Right cardiac atrium (tissue), 5 donors: ENCODE measurements at regions not wholly inside any gene's neighbourhood (a gene's known extent, or its start where the extent isn't known, plus 50 kb on each side); places are given as distances from the start of the nearest gene placed in this dataset.
A peak's percentile ranks its signal among the peaks of the same experiment; 100 is the strongest.
"Not testable (repeated sequence)": the region's sequence is repeated elsewhere in the genome, so short reads cannot be mapped to it uniquely, and the experiment has no call there.

Source experiments
- ATAC-seq, 2 donors: fragments of 200-7000 bp; cut with Tn5 transposase; one replicate each; pipeline versions ENCODE4 v1.8.0 to v1.9.1; 2020; ENCODE audit warnings: moderate library complexity in 2 of 2, mild to moderate bottlenecking in 1 of 2
- DNase-seq, 3 donors: peaks; one replicate each; pipeline ENCODE4 v3.0.0-alpha.2; 2020
- H3K27ac ChIP-seq: one replicate; pipeline ENCODE4 v1.5.1; 2013; ENCODE audit warnings: mild to moderate bottlenecking, low read length, control low read depth, moderate library complexity
- H3K27me3 ChIP-seq: one replicate; pipeline ENCODE4 v1.6.1; 2013; ENCODE audit not compliant: control insufficient read depth, insufficient read depth
- H3K4me1 ChIP-seq: one replicate; pipeline ENCODE4 v1.6.1; 2013; ENCODE audit warnings: low read length; ENCODE audit not compliant: control insufficient read depth, insufficient read depth
- H3K4me3 ChIP-seq: one replicate; pipeline ENCODE4 v1.5.1; 2013; ENCODE audit warnings: low read length, control low read depth
- H3K9me3 ChIP-seq: one replicate; pipeline ENCODE4 v1.6.1; 2013; ENCODE audit warnings: low read length; ENCODE audit not compliant: control insufficient read depth
- WGBS: extraction: QIAGEN DNeasy Blood & Tissue Kit; methylation state at CpG from one replicate; pipeline ENCODE4 v1.1.7; 2013; 5-methylcytosine and 5-hydroxymethylcytosine counted together
- intact Hi-C, 4 donors: fragments of 100-400 bp; cut with DNase I; formaldehyde crosslinking; loops; one replicate each; pipeline versions ENCODE4 v1.11.0 to v1.14.0; 2022 to 2023
- donor health status: healthy with polysubstance abuse.
- donor health status: DM: no; HTN: yes; CAD: no.
- donor health status: DM: no; HTN: no; CAD: no.
- donor health status: DM: no; HTN: yes; CAD: no; lungs with severe emphysema.
- donor health status: DM: yes; HTN: yes; CAD: no.

- Histone ChIP-seq H3K27me3 (no peaks in the 10 kb centered on the region), H3K9me3 (no peaks in the 10 kb centered on the region), H3K4me1 (no peaks in the 10 kb centered on the region), H3K4me3 (no peak overlapping the region), H3K27ac (no peak overlapping the region)
- WGBS: 60% methylated on average over 5 of the region's 5 CpGs
- DNase-seq (no peak), ATAC-seq (no peak)
- intact Hi-C loops: no loop called here
Observed at GRCh38 chr7:159207393-159207792, 62.7 kb upstream of the VIPR2 start.

GRCh38 chr7:159205833-159206232 is 61.2 kb upstream of the VIPR2 start:
- WGBS: 77% methylated on average over 5 of the region's 5 CpGs
- Histone ChIP-seq H3K27me3 (no peaks in the 10 kb centered on the region), H3K9me3 (no peaks in the 10 kb centered on the region), H3K4me1 (no peaks in the 10 kb centered on the region), H3K4me3 (no peak overlapping the region), H3K27ac (no peak overlapping the region)
- ATAC-seq: no peak
- DNase-seq: peak in 1 of 3 donors; percentile 15
- intact Hi-C loops: no loop called here

GRCh38 chr7:159204664-159205063 is 60.0 kb upstream of the VIPR2 start:
- ATAC-seq (no peak), DNase-seq (no peak)
- H3K27me3 ChIP-seq: no peaks in the 10 kb centered on the region
- H3K4me1 ChIP-seq: no peaks in the 10 kb centered on the region
- no peaks in the 10 kb centered on the region for H3K9me3 ChIP-seq
- intact Hi-C loops: no loop called here
- H3K27ac ChIP-seq: no peak overlapping the region
- 88% methylated on average over 10 of the region's 10 CpGs for WGBS
- H3K4me3 ChIP-seq: no peak overlapping the region

GRCh38 chr7:159203253-159203652 is 58.6 kb upstream of the VIPR2 start:
- ATAC-seq, H3K27ac ChIP-seq, intact Hi-C loops, H3K4me1 ChIP-seq, H3K27me3 ChIP-seq, H3K4me3 ChIP-seq, H3K9me3 ChIP-seq: not testable (repeated sequence)
- WGBS: 92% methylated on average over 9 of the region's 9 CpGs
- peak in 1 of 3 donors; percentile 36 for DNase-seq

GRCh38 chr7:159201722-159202330 is 57.2 kb upstream of the VIPR2 start:
- no peak overlapping the region for H3K4me3 ChIP-seq
- DNase-seq (peak in 1 of 3 donors; percentile 18), ATAC-seq (no peak)
- H3K27me3 ChIP-seq: no peaks in the 10 kb centered on the region
- no peaks in the 10 kb centered on the region for H3K4me1 ChIP-seq
- 91% methylated on average over 16 of the region's 16 CpGs for WGBS
- H3K27ac ChIP-seq: no peak overlapping the region
- H3K9me3 ChIP-seq: no peaks in the 10 kb centered on the region
- intact Hi-C loops: no loop called here

GRCh38 chr7:159200421-159200820 is 55.8 kb upstream of the VIPR2 start:
- DNase-seq: peak in 1 of 3 donors; percentile 23
- WGBS: 80% methylated on average over 14 of the region's 14 CpGs
- H3K4me3 ChIP-seq: no peak overlapping the region
- H3K27ac ChIP-seq: no peak overlapping the region
- no peak for ATAC-seq
- no peaks in the 10 kb centered on the region for H3K4me1 ChIP-seq
- no peaks in the 10 kb centered on the region for H3K27me3 ChIP-seq
- no peaks in the 10 kb centered on the region for H3K9me3 ChIP-seq
- intact Hi-C loops: no loop called here

- intact Hi-C loops: no loop called here
- no peak for ATAC-seq
- peak in 2 of 3 donors; percentile 15 to 36 for DNase-seq
- H3K27ac ChIP-seq: no peak overlapping the region
- H3K9me3 ChIP-seq: no peaks in the 10 kb centered on the region
- H3K4me3 ChIP-seq: no peak overlapping the region
- WGBS: 90% methylated on average over 15 of the region's 15 CpGs
- H3K4me1 ChIP-seq: no peaks in the 10 kb centered on the region
- H3K27me3 ChIP-seq: no peaks in the 10 kb centered on the region
Observed at GRCh38 chr7:159198016-159198724, 53.5 kb upstream of the VIPR2 start.

GRCh38 chr7:159197066-159197975 is 52.7 kb upstream of the VIPR2 start:
- intact Hi-C loops: no loop called here
- Histone ChIP-seq H3K27me3 (no peaks in the 10 kb centered on the region), H3K27ac (no peak overlapping the region), H3K9me3 (no peaks in the 10 kb centered on the region), H3K4me1 (no peaks in the 10 kb centered on the region), H3K4me3 (no peak overlapping the region)
- 31% methylated on average over 20 of the region's 20 CpGs for WGBS
- ATAC-seq (peak; percentile 66 to 89), DNase-seq (peak in 2 of 3 donors; percentile 48 to 63)

- Histone ChIP-seq H3K27ac (no peak overlapping the region), H3K27me3 (no peaks in the 10 kb centered on the region), H3K9me3 (no peaks in the 10 kb centered on the region), H3K4me3 (no peak overlapping the region), H3K4me1 (no peaks in the 10 kb centered on the region)
- intact Hi-C loops: no loop called here
- ATAC-seq (no peak), DNase-seq (peak in 2 of 3 donors; percentile 26 to 47)
- WGBS: 92% methylated on average over 8 of the region's 8 CpGs
Observed at GRCh38 chr7:159196584-159196983, 51.9 kb upstream of the VIPR2 start.

- no peak for ATAC-seq
Observed at GRCh38 chr7:159195946-159196345, 51.3 kb upstream of the VIPR2 start.

More at GRCh38 chr7:159195946-159196345, 51.3 kb upstream of the VIPR2 start:
- intact Hi-C loops: no loop called here
- 39% methylated on average over 5 of the region's 5 CpGs for WGBS
- Histone ChIP-seq H3K9me3 (no peaks in the 10 kb centered on the region), H3K27ac (no peak overlapping the region), H3K4me3 (no peak overlapping the region), H3K27me3 (no peaks in the 10 kb centered on the region), H3K4me1 (no peaks in the 10 kb centered on the region)
- DNase-seq: no peak
